HT-29 (cell line): ENCODE measurements at regions not wholly inside any gene's neighbourhood (a gene's known extent, or its start where the extent isn't known, plus 50 kb on each side); places are given as distances from the start of the nearest gene placed in this dataset.
"Not testable (repeated sequence)": the region's sequence is repeated elsewhere in the genome, so short reads cannot be mapped to it uniquely, and the experiment has no call there.

Experiments used
- DNase-seq: peaks from one replicate; pipeline ENCODE4 v3.0.0-alpha.2; 2015; ENCODE audit warnings: low spot score

- DNase-seq, result no peak
These were observed 242.6 kb downstream of the TFAP2C start for GRCh38 chr20:56871691-56872090.

DNA sequence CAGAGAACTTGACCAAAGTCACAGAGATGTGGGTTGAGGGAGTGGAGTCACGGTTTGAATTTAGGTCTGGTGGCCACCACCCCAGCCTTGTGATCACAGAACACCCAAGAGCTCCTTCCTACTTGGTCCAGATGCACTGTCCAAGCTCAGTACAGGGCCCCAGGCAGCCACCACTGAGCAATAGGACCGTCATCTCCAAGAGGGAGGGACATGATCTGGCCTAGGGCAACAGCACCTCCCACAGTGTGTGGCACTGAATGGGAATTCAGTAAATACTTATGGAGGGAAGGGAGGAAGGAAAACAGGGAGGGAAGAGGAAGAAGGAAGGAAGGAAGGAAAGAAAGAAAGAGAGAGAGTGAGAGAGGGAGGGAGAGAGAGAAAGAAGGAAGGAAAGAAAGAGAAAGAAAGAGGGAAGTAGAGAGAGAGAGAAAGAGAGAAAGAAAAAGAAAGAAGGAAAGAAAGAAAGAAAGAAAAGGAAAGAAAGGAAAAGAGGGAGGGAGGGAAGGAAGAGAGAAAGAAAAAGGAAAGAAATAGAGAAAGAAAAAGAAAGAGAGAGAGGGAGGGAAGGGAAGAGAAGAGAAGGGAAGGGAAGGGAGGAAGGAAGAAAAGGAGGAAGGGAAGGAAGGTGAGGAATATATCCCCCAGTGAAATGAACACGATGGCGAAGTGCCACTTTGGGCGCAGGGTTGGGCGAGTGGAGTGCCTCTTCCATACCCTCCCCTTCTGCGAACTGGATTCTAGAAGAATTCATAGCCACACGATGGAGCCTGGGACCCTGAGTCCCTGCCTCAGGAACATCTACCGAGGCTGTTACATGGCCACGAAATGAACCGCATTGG, 243.7 kb downstream of the TFAP2C start:
- no peak for DNase-seq

GRCh38 chr20:56873836-56874235, 244.7 kb downstream of the TFAP2C start:
- DNase-seq, result no peak

- peak; percentile 37 for DNase-seq
These were observed 246.1 kb downstream of the TFAP2C start for GRCh38 chr20:56875052-56875659.

DNA sequence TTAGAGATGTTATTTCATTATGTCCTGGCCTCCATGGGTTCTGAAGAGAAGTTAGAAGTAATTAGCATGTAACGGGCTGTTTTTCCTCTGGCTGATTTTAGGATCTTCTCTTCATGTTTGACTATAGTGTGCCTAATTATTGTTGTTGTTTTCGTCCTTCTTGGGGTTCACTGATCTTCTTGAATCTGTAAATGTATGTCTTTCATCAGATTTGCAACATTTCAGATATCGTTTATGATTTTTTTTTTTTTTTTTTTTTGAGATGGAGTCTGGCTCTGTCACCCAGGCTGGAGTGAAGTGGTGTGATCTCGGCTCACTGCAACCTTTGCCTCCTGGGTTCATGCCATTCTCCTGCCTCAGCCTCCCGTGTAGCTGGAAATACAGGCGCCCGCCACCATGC, 246.7 kb downstream of the TFAP2C start:
- no peak for DNase-seq

- no peak for DNase-seq
These were observed 256.4 kb downstream of the TFAP2C start for GRCh38 chr20:56885521-56885920.

GRCh38 chr20:56890011-56890410, 260.9 kb downstream of the TFAP2C start:
- DNase-seq, result no peak

- no peak for DNase-seq
These were observed 264.3 kb downstream of the TFAP2C start for GRCh38 chr20:56893226-56893917.

- no peak for DNase-seq
These were observed 267.3 kb downstream of the TFAP2C start for GRCh38 chr20:56896447-56896846.

- no peak for DNase-seq
These were observed 268.3 kb downstream of the TFAP2C start for GRCh38 chr20:56897318-56897957.

- DNase-seq, result no peak
These were observed 268.8 kb downstream of the TFAP2C start for GRCh38 chr20:56897958-56898349.

GRCh38 chr20:56899506-56899905, 270.4 kb downstream of the TFAP2C start:
- DNase-seq, result no peak

DNA sequence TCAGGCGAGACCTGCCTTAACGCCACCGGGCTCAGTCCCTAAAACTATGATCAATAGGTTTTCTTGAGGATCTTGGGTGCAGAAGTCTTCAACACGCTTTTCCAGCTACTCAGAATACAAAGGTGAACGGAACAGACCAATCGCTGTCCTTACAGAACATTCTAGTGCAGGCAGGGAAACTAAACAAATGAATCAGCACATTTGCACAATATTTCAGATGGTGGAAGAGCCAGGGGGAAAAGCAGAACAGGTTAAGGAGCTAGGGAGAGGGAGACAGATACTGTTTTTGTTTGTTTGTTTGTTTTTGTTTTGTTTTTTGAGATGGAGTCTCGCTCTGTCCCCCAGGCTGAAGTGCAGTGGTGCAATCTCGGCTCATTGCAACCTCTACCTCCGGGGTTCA, 271.1 kb downstream of the TFAP2C start:
- DNase-seq, result no peak

- no peak for DNase-seq
These were observed 274.3 kb downstream of the TFAP2C start for GRCh38 chr20:56903421-56903820.

- DNase-seq, result no peak
These were observed 274.8 kb downstream of the TFAP2C start for GRCh38 chr20:56903858-56904257.

- DNase-seq, result no peak
These were observed 281.0 kb downstream of the TFAP2C start for GRCh38 chr20:56909918-56910714.

DNA sequence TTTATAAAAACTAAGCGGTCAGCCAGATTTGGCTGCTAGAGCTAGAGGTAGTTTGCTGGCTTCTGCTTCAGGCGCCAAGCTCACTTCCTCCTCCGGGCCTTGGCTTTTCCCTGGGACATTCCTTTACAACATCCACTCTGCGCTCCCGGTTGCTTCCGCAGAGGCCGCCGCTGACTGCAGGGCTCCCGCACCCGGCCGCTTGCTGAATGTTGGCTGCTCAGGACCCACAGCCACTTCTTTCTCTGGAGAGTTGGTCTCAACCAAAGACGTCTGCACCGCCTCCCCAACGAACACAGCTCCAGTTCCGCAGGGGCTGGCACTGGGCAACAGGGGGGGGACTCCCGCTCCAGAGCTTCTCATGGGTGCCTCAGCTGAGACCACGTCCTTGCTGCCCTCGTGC, 282.8 kb downstream of the TFAP2C start:
- DNase-seq, result no peak

DNA sequence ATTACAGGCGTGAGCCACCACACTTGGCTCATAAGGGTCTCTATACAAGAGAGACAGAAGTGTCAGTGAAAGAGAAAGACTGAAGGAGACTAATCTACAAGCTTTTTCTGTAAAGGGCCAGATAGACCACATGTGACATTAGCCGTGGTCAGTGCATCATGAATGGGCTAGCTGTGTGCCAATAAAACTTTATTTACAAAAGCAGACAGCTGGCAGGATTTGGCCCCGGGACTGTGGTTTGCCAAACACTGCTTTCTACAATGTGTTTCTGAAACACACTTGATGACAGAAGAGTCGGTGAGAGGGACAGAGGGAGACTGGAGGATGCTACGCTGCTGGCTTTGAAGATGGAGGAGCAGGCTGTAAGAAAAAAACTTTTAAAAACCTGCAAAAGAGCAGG, 285.4 kb downstream of the TFAP2C start:
- DNase-seq, result no peak

DNA sequence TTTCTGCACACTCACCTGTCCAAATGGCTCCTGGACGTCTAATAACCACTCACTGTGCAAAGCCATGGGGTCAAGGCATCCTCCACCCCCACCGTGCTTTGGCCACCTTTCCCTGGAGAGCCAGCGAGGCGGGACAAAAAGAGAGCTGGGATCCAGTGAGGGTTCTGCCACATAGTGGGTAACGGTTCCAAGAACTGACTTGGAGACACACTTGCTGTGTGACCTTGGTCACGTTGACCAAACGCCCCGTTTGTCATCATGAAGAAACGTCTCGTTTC, 287.2 kb downstream of the TFAP2C start:
- no peak for DNase-seq

DNA sequence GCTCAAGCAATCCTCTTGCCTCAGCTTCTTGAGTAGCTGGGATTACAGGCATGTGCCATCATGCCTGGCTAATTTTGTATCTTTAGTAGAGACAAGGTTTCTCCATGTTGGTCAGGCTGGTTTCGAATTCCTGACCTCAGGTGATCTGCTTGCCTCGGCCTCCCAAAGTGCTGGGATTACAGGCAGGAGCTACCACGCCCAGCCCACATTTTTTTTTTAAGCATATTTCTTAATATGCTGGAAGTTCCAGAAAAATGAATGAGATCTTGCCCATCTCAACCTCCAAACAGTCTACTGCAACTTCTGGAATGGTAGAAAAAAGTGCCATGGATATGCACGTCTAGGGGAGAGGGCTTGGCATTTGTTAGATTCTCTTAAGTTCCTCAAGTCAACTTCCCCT, 290.9 kb downstream of the TFAP2C start:
- not testable (repeated sequence) for DNase-seq

DNA sequence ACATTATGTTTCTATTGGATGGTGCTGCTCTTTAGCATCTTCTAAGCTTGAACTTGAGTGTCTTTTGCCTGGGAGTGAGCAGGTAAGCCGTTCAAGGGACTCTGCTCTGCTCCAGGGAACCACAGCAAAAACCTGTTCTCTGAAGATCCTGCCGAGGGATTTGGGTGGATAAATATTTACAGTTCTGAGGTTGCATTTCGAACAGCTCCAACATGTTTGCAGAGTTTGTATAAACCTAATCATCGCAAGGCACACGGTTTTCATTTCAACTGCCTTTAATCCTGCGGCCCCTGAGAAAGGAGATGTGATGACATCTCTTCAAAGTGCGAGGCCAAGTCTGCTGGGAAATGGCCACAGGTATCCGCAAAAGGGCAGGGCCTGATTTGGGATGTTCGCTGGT, 293.4 kb downstream of the TFAP2C start:
- no peak for DNase-seq
